Neural cell (in vitro differentiated cells): ENCODE measurements at regions not wholly inside any gene's neighbourhood (a gene's known extent, or its start where the extent isn't known, plus 50 kb on each side); places are given as distances from the start of the nearest gene placed in this dataset.

ENCODE experiments used
- H2AFZ ChIP-seq: fragments of 200-600, 300-800 bp; sonication (generic), shearing (Covaris generic); 2 replicates; pipeline ENCODE4 v1.6.0; 2014; ENCODE audit warnings: low read depth, mild to moderate bottlenecking, antibody characterized with exemption, low read length, moderate library complexity
- H3F3A ChIP-seq: fragments of 200-600 bp; shearing (Covaris generic); 2 replicates; pipeline ENCODE4 v1.6.1; 2016; ENCODE audit warnings: mild to moderate bottlenecking, moderate library complexity, mixed read lengths, antibody characterized with exemption, low read length; ENCODE audit not compliant: insufficient read depth, poor library complexity, severe bottlenecking
- H3K27ac ChIP-seq: fragments of 200-600, 300-800 bp; sonication (generic), shearing (Covaris generic); 2 replicates; pipeline ENCODE4 v1.5.1; 2014; ENCODE audit warnings: mild to moderate bottlenecking, low read length, moderate library complexity
- H3K27me3 ChIP-seq: fragments of 300-800, 200-600 bp; sonication (generic), shearing (Covaris generic); 2 replicates; pipeline ENCODE4 v1.6.0; 2014; ENCODE audit warnings: mild to moderate bottlenecking, low read depth, low read length, moderate library complexity; ENCODE audit not compliant: insufficient read depth
- H3K36me3 ChIP-seq: fragments of 300-800, 200-600 bp; sonication (generic), shearing (Covaris generic); 2 replicates; pipeline ENCODE4 v1.5.1; 2014; ENCODE audit warnings: mild to moderate bottlenecking, antibody characterized with exemption, low read length, moderate library complexity; ENCODE audit not compliant: insufficient read depth
- H3K4me2 ChIP-seq: fragments of 300-800, 200-600 bp; sonication (generic), shearing (Covaris generic); 2 replicates; pipeline ENCODE4 v1.6.0; 2014; ENCODE audit warnings: mild to moderate bottlenecking, low read length
- H3K4me3 ChIP-seq: fragments of 300-800, 200-600 bp; sonication (generic), shearing (Covaris generic); 2 replicates; pipeline ENCODE4 v1.5.1; 2014; ENCODE audit warnings: mild to moderate bottlenecking, low read length, moderate library complexity
- H3K79me2 ChIP-seq: fragments of 200-600 bp; shearing (Covaris generic); replicated peaks from 2 replicates; pipeline ENCODE4 v1.6.0; 2014; ENCODE audit warnings: mild to moderate bottlenecking, low read length, moderate library complexity; ENCODE audit not compliant: insufficient read depth
- H3K9ac ChIP-seq: fragments of 300-800, 200-600 bp; sonication (generic), shearing (Covaris generic); 2 replicates; pipeline ENCODE4 v1.6.1; 2016; ENCODE audit warnings: mild to moderate bottlenecking, low read length, mixed read lengths
- H3K9me2 ChIP-seq: fragments of 200-600 bp; shearing (Covaris generic); 2 replicates; pipeline ENCODE4 v1.6.1; 2016; ENCODE audit warnings: mild to moderate bottlenecking, low read length, mixed read lengths; ENCODE audit not compliant: insufficient read depth
- H3K9me3 ChIP-seq: fragments of 200-600, 300-800 bp; sonication (generic), shearing (Covaris generic); 2 replicates; pipeline ENCODE4 v1.6.1; 2016; ENCODE audit warnings: mild to moderate bottlenecking, mixed run types, low read length, moderate library complexity, mixed read lengths
- H4K20me1 ChIP-seq: fragments of 200-600 bp; shearing (Covaris generic); 2 replicates; pipeline ENCODE4 v1.6.1; 2016; ENCODE audit warnings: mild to moderate bottlenecking, mixed run types; ENCODE audit not compliant: insufficient read depth
- CTCF ChIP-seq: fragments of 450-650 bp; IDR thresholded peaks from 2 replicates; pipeline ENCODE4 v1.5.1; 2014; ENCODE audit warnings: antibody characterized with exemption, mild to moderate bottlenecking, moderate library complexity; ENCODE audit not compliant: poor library complexity, severe bottlenecking
- EP300 ChIP-seq: fragments of 450-650 bp; conservative IDR thresholded peaks from 2 replicates; pipeline ENCODE4 v1.6.1; 2014; ENCODE audit warnings: antibody characterized with exemption, mild to moderate bottlenecking, moderate library complexity; ENCODE audit not compliant: poor library complexity, severe bottlenecking
- EZH2 ChIP-seq: fragments of 200-600, 300-800 bp; shearing (Covaris generic), sonication (generic); IDR thresholded peaks from 2 replicates; pipeline ENCODE4 v1.6.1; 2014; ENCODE audit warnings: antibody characterized with exemption, low read length, borderline replicate concordance, mild to moderate bottlenecking; ENCODE audit not compliant: insufficient read depth, poor library complexity, severe bottlenecking
- MXI1 ChIP-seq: fragments of 450-650 bp; conservative IDR thresholded peaks from 2 replicates; pipeline ENCODE4 v1.6.1; 2014; ENCODE audit warnings: antibody characterized with exemption, mild to moderate bottlenecking; ENCODE audit not compliant: poor library complexity, severe bottlenecking
- POLR2AphosphoS5 ChIP-seq: IDR thresholded peaks from 2 replicates; pipeline ENCODE4 v1.6.1; 2012
- RAD21 ChIP-seq: fragments of 450-650 bp; conservative IDR thresholded peaks from 2 replicates; pipeline ENCODE4 v1.6.1; 2014; ENCODE audit warnings: antibody characterized with exemption, mild to moderate bottlenecking, moderate library complexity
- REST ChIP-seq: IDR thresholded peaks from 2 replicates; pipeline ENCODE4 v1.6.1; 2012; ENCODE audit warnings: borderline replicate concordance
- SMC3 ChIP-seq: fragments of 450-650 bp; conservative IDR thresholded peaks from 2 replicates; pipeline ENCODE4 v1.6.1; 2014; ENCODE audit warnings: antibody characterized with exemption, mild to moderate bottlenecking, moderate library complexity; ENCODE audit not compliant: poor library complexity
- TAF1 ChIP-seq: IDR thresholded peaks from 2 replicates; pipeline ENCODE4 v1.6.1; 2012; ENCODE audit warnings: low read depth

- Histone ChIP-seq H3K36me3 (no peaks in the 10 kb centered on the region), H3K9ac (no peak overlapping the region), H3K9me3 (no peaks in the 10 kb centered on the region), H3K4me3 (no peak overlapping the region), H4K20me1 (no peaks in the 10 kb centered on the region), H2AFZ (no peak overlapping the region), H3F3A (no peaks in the 10 kb centered on the region), H3K27ac (no peak overlapping the region), H3K27me3 (no peaks in the 10 kb centered on the region), H3K9me2 (no peaks in the 10 kb centered on the region), H3K79me2 (no peaks in the 10 kb centered on the region), H3K4me2 (no peak overlapping the region)
- TF ChIP-seq MXI1 (no peak), TAF1 (no peak), EP300 (no peak), SMC3 (no peak), EZH2 (no peak)
These were observed 534.9 kb upstream of the USP24 start for GRCh38 chr1:55749975-55750627.

GRCh38 chr1:55747408-55747841 lies 532.3 kb upstream of the USP24 start:
- H3K9me3 ChIP-seq: no peaks in the 10 kb centered on the region
- H3K4me3 ChIP-seq: no peak overlapping the region
- no peak overlapping the region for H3K9ac ChIP-seq
- no peaks in the 10 kb centered on the region for H3K79me2 ChIP-seq
- TF ChIP-seq MXI1 (no peak), EZH2 (no peak), REST (no peak), SMC3 (no peak), CTCF (no peak), EP300 (no peak), TAF1 (no peak), RAD21 (no peak), POLR2AphosphoS5 (no peak)
- H3K9me2 ChIP-seq: no peaks in the 10 kb centered on the region
- no peaks in the 10 kb centered on the region for H4K20me1 ChIP-seq
- no peak overlapping the region for H2AFZ ChIP-seq
- no peaks in the 10 kb centered on the region for H3K27me3 ChIP-seq
- no peaks in the 10 kb centered on the region for H3K36me3 ChIP-seq
- no peaks in the 10 kb centered on the region for H3F3A ChIP-seq
- no peak overlapping the region for H3K4me2 ChIP-seq
- H3K27ac ChIP-seq: no peak overlapping the region
